HG03095 (cell line): ENCODE measurements at regions not wholly inside any gene's neighbourhood (a gene's known extent, or its start where the extent isn't known, plus 50 kb on each side); places are given as distances from the start of the nearest gene placed in this dataset.
"Not testable (repeated sequence)": the region's sequence is repeated elsewhere in the genome, so short reads cannot be mapped to it uniquely, and the experiment has no call there.

Source experiments
- ATAC-seq: cut with Tn5 transposase; IDR thresholded peaks from one replicate; pipeline ENCODE4 v1.9.1; 2021; ENCODE audit warnings: moderate library complexity; ENCODE audit not compliant: unreplicated experiment

DNA sequence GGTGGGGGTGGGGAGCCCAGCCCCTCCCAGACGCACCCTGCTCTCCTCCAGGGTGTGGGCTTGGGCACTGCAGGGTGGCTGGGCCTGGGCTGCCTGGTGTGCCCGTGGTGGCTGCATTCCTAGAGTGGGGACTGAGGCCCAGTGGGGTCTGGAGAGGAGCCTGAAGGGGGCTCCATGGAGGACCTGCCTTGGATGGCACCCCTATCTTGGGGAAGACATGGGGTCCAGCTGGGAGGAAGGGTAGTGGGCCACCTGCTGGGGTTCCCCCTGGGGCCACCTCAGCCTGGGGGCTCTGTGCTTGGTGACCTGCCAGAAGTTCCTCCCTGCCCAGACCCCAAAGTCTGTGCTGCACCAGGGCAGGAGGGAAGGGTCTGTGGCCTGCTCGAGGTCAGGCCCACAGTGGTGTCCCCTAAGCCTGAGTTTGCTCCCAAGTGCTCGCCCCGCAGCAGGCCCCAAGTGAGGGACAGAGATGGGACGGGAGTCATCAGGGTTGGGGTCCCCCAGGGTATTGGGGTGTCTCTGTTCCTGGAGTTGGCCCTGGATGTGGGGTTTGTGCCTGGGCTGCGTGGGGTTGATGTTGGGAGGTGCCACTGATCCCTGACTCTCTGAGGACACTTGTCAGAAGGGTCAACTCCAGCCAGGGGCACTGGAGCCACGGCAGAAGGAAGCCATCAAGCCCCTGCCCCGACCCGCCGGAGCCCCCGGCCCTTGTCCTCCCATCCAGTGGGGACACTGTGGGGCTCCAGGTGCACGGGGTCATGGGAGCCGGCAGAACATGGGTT lies 382.9 kb downstream of the TMEM121 start:
- no peak for ATAC-seq

GRCh38 chr14:105909828-105910120 lies 383.4 kb downstream of the TMEM121 start:
- not testable (repeated sequence) for ATAC-seq

DNA sequence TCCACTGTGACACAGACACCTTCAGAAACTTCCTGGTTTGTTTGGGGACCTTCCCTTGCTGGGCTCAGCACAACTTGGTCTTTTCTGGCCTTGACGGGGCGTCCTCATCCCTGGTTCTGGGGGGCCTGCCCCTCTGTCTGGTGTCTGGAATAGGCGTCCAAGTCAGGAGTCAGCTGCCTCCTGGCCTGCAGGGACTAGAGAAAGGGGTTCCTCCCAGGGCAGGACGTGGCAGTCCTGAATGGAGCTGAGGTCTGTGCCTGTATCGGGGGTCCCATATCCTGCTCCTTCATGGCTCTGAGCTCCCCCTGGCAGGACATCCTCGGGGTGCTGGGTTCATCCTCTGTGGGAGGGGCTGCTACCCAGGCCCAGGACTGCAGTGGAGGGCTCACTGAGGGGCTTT lies 384.0 kb downstream of the TMEM121 start:
- ATAC-seq, result no peak

DNA sequence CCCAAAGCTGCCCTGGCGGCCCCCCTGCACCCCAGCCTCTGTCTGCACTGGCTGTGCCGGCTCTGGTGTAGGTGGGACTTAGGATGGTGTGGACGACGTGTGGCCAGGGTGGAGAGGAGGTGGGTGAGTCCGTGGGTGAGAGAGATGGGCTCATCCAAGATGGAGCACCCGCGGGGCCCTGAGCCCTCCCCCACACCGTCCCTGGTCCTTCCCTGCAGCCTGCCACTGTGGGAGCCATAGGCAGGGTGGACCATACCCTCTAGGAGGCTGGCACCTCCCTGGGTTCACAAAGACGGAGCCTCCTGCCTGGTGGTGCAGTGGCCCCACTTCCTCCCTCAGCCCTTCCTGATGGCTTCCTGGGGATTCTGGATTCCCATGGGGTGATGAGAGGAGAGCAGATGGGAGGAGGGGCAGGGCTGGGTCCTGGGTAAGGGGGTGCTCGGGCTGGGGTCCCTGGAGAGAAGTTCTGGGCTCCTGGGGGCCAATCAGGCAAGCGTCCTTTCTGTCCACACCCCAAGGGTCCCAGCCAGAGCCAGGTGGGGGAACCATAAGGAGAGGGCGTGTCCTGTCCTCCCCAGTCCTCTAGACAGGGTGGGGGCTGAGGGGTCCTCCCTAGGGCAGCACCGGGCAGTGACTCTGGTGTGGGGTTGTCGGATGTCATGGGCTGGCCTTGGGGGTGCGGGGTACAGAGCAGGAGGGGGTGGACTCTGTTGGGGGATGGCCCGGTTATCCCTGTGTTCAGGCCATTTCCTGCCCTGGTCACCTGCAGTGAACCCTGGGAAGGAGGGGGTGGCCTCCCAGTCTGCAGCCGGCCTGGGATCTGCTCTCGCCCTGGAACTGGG lies 384.8 kb downstream of the TMEM121 start:
- ATAC-seq, result no peak

DNA sequence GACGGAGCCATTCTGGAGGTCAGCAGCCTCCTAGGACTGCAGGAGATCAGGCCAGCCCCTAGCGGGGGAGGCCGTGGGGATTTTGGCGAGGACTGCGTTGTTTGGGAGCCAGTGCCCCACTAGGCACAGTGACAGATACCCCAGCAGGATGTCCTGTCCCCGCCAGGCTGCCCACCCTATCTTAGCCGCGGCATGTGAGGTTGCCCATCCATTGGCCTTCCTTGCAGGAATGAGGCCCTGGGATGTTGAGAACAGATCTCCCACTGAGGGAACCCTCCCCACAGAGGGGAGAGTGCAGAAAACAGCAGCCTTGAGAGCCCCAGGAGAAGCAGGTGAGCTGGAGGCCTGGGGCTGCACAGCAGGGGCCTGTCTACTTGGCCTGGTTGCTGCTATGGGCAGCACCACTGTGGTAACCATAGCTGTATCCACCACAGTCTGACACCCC lies 385.5 kb downstream of the TMEM121 start:
- ATAC-seq, result not testable (repeated sequence)

DNA sequence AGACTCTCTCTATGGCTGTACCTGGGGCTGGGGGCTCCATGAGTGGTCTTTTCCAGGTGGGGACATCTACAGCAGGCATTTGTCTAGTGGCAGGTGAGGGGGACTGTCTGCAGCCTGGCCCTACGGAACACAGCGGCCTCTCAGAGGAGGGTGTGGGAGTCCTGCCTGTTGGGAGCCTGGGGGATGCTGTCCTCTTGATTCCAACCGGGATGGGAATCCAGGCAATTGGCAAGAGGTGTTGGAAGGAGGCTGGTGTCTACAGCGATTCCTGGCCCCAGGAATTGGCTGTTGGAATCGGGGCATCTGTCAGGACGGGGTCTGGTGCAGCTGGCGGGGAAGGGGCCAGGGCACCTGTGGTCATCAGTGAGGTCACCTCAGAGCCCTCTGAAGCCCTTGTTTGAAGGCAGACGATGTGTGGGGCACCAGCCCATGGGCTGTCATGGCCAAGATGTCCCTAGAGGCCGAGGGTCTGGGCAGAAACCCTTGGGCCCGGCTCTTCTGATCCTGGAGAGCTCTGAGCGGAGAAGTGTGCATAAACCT lies 386.3 kb downstream of the TMEM121 start:
- no peak for ATAC-seq

DNA sequence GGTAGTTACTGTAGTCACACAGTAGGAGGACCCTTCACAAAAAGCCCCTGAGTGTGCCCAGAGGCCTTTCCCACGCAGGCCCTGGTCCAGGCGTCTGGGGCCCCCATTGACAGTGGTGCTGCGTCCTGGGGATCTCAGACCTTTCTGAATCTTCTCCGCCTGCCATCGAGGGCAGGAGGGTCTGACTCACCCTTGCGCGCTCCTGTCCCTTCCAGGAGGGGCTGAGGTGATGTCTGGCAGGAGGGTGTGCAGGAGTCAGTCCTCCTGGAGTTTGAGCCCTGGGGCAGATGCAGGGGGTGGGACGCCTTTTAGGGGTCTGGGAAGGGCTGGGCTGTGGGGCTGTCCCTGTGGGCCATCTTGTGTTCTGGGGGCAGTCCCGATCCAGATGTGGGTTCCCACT lies 386.8 kb downstream of the TMEM121 start:
- no peak for ATAC-seq

DNA sequence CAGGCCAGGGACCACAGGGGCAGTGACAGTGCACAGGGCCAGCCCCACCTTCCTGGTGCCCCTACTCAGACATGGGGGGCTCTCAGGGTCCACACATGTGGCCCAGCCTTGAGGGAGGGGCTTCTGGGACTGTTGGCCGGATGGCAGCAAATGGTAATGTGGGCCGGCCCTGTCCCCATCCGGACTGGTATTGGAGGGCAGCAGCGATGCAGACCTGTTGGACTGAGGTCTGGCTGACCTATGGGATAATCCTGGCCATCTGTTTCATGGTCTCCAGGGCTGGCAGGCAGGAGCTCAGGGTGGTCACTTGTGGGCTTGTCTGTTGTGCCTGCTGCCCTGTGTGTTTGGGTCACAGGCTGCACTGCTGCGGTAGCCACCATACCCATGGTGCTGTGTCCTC lies 387.5 kb downstream of the TMEM121 start:
- no peak for ATAC-seq

- ATAC-seq, result not testable (repeated sequence)
These were observed 387.9 kb downstream of the TMEM121 start for GRCh38 chr14:105914281-105914680.

DNA sequence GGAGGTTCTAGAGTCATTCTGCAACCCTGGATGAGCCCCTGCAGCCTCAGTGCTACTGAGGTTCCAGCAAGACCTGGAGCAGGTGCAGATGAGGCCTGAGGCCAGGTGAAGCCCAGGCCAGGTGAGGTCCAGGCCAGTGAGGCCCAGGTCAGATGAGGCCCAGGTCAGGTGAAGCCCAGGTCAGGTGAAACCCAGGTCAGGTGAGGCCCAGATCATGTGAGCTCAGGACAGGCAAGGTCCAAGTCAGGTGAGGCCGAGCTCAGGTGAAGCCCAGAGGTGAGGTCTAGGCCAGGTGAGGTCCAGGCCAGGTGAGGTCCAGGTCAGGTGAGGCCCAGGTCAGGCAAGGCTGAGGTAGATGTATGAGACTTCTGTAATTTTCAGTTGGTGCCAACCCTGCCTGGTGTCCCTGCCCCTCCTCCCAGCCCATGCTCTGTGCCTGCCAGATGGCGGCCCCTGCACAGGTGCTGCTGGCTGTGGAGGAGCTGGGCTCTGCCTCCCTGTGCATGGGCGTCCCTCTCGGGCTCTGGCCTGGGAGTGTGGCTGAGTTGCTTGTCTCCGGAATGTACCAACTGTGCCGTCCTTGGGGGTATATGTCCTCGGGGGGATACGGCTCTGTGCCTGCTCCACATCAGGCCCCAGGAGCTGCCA lies 388.5 kb downstream of the TMEM121 start:
- no peak for ATAC-seq

GRCh38 chr14:105915546-105915945 lies 389.2 kb downstream of the TMEM121 start:
- not testable (repeated sequence) for ATAC-seq

DNA sequence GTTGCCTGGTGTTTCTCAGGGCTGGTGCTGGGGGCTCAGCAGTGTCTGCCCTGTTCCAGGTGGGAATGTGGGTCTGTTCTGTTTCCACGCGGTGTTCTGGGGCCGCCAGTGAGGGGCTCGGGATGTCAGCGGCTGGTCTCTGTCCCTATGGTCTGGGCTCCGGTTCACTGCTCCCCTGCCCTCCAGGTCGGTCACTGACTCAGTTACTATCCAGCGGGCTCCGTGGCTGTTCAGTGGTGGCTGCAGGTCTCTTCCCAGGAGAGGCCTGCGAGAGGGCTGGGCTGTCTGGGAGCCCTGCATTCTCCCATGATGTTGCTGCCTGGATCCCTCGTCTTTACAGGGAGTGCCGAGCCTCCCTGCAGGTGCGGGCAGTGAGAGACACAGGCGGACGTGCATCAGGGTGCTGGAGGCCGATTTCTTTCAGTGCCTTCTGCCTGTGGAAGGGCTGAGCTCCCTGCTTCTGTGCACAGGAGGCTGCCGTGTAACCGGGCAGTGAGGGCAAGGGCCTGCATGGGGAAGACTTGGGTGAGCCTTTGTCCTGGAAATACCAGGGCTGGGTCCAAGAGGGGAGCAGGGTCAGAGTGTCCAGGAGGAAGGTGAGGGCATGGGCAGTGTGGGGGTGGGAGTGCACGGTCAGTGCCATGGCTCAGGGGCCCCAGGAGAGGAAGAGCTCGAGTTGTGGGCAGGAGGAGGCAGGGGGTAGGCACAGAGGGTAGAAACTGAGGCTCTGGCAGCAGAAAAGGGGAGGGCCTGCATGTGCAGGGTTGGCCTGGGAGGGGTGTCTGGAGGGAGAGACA lies 391.0 kb downstream of the TMEM121 start:
- ATAC-seq, result not testable (repeated sequence)

DNA sequence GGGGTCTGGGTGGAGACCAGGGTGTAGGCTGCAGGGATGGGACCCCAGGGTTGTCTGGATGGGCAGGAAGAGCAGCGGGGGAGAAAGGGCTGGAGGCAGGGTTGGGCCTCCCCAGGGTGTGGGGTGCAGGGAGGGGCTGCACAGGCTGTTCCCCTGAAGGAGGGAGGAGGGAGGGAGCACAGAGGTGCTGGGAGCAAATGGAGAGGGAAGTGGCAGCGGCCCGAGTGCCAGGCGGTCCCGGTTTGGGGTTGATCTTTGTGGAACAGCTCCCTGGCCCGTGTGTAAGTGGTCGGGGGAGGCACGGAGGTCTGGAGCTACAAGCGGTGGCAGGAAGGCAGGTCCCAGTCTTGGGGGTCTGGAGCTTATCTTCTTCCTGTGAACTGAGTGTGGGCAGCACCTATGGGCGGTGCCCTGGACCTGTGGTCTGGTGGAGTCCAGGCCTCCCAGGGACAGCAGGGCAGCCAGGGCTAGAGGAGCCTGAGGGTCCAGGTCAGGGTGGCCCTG lies 391.6 kb downstream of the TMEM121 start:
- ATAC-seq, result no peak

DNA sequence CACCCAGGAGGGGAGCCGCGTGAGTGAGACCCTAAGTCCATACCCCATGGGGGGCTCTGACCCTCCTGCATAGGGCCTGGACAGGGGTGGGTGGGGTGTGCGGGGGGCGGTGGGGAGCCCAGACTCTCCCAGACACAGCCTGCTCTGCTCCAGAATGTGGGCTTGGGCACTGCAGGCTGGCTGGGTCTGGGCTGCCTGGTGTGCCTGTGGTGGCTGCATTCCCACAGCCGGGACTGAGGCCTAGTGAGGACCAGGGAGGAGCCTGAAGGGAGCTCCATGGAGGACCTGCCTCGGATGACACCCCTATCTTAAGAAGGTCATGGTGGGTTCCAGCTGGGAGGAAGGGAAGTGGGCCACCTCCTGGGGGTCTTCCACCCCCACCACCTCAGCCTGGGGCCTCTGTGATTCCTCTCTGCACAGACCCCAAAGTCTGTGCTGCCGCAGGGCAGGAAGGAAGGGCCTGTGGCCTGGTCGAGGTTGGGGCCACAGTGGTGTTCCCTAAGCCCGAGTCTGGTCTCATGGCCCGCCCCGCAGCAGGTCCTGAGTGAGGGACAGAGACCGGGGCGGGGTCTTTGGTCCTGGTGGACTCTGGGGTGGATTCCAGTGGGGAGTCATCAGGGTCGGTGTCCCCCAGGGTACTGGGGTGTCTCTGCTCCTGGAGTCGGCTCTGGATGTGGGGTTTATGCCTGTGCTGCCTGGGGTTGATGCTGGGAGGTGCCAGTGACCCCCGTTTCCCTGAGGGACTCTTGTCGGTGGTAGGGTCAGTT lies 392.3 kb downstream of the TMEM121 start:
- ATAC-seq, result no peak

DNA sequence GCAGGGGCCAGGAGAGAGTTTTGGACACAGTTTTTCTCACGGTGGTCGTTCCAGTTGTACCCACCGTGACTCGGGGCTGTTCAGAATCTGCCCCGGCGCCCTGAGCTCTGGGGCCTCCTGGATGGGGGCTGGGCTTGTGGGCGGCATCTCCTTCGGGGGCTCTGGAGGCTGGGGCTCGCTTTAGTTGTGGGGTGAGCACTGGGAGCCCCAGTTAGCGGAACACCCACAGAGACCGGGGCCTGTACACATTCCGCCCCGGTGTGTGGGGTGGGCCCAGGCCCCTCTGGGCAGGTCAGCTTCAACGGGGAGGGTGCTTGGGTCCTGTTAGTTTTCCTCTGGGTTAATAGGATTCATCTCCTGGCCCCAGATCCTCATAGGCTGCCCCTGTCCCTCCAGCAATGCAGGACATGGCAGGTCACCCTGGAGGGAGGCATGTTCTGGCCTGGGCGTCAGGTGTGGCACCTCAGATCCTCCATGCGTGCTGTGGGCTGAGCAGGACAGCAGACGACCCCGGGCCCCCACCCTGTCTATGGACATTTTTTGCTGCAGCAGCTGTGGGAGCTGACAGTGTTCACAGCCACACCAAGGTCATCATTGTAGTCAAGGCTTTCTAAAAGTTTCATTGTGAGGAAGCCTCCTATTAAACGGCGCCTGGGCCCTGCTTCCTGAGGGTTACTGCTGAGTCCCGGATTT lies 393.2 kb downstream of the TMEM121 start:
- ATAC-seq, result no peak

GRCh38 chr14:105920151-105920700 lies 393.8 kb downstream of the TMEM121 start:
- ATAC-seq, result not testable (repeated sequence)

DNA sequence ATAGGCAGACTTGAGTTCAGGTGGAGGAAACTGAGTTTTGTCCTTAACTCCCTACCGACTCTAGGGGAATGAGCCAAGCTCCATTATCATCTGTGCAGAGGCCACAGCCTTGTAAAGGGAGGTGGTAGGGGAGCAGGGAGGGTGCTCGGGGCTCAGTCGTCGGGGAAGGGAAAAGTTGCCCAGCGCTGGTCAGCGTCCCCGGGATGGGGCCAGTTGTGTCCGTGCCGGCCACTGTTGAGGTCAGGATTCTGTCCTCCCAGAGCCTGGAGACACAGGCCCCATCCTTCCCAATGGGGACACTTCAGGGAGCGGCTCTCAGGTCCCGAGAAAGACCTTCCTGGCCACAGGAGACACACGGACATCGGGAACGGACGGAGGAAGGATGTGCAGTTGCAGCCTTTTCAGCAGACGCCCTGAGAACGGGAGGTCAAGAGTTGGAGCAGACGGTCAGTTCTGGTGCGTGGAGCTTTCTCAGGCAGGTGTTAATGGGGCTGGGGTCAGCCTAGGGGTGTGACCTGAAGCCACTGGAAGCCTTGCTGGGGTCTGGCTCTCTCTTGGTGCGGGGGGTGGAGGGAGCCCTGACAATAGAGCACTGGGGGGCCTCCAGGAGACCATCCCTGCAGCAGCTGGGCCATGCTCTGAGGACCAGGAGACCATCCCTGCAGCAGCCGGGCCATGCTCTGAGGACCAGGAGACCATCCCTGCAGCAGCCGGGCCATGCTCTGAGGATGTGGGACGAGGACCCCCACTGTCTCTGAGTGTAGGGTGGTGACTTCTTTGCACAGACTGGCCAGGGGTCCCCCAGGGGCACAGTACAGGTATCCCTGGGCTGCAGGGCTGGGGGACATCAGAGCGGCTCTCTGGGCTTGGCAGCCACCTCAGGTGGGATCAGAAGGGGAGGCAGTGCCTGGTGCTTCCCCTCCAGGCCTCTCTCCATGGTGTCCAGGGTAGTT lies 394.7 kb downstream of the TMEM121 start:
- ATAC-seq, result not testable (repeated sequence)

GRCh38 chr14:105921781-105922180 lies 395.4 kb downstream of the TMEM121 start:
- not testable (repeated sequence) for ATAC-seq
